ENCODE measurements at regions not wholly inside any gene's neighbourhood (a gene's known extent, or its start where the extent isn't known, plus 50 kb on each side); places are given as distances from the start of the nearest gene placed in this dataset.

DNA sequence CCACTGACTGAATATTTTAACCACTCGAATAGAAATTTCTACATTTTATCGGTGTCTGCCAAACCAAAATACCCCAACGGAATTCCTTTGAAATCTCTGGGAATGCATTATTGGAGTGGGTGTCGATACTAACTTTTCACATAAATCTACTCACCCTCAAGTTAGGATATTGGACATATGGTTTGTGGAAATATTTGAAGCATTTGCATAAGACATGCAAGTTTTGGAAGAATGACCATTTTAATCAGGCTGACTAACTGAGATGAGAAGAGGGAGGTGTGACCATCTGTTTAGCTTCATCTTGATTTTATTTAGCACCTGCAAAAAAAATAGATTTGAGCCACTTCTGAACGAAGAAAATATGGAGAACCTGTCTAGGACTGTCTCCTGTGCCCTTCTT lies 61.2 kb downstream of the KLF6 start:
- BruUV-seq (replicated peaks) = no TSS peak
- dilution Hi-C loops (cut with MboI; ENCODE audit: extremely low pct_ligation_motif_present, low sequenced_read_pairs) (no loop called here), intact Hi-C loops (cut with micrococcal nuclease) (no loop called here)
- no peaks in the 10 kb centered on the region for H3K9me1 ChIP-seq (replicated peaks; ENCODE audit: control insufficient read depth, extremely low read depth, insufficient read depth, low read length)
- no peak overlapping the region for H3K4me3 ChIP-seq (replicated peaks in 1 of 3; ENCODE audit: insufficient read depth in 1 of 3, low read depth in 1 of 3, low read length in 3 of 3)
- ChIA-PET POLR2A (no interaction called here), CTCF (no interaction called here)
- no peak overlapping the region for H2AFZ ChIP-seq (ENCODE audit: low read depth, low read length)
- H3K36me3 ChIP-seq (ENCODE audit: control insufficient read depth in 2 of 2, extremely low read depth in 1 of 2, insufficient read depth in 2 of 2, low read length in 2 of 2) = no peaks in the 10 kb centered on the region
- no peaks in the 10 kb centered on the region for H3K4me1 ChIP-seq (ENCODE audit: control insufficient read depth, extremely low read depth, insufficient read depth, low read length)
- no peak for FAIRE-seq
- DNase-seq (ENCODE audit: low read depth, low spot score) = no peak
- H4K20me1 ChIP-seq (replicated peaks; ENCODE audit: control insufficient read depth, extremely low read depth, insufficient read depth, low read length) = no peaks in the 10 kb centered on the region
- H3K27me3 ChIP-seq (ENCODE audit: control insufficient read depth in 2 of 2, insufficient read depth in 2 of 2, low read length in 2 of 2) = no peaks in the 10 kb centered on the region
- no peaks in the 10 kb centered on the region for H3K79me2 ChIP-seq (ENCODE audit: control insufficient read depth, insufficient read depth, low read length)
- no peak overlapping the region for H3K27ac ChIP-seq (ENCODE audit: insufficient read depth, low read depth, low read length)
- TF ChIP-seq, protein P1, sequence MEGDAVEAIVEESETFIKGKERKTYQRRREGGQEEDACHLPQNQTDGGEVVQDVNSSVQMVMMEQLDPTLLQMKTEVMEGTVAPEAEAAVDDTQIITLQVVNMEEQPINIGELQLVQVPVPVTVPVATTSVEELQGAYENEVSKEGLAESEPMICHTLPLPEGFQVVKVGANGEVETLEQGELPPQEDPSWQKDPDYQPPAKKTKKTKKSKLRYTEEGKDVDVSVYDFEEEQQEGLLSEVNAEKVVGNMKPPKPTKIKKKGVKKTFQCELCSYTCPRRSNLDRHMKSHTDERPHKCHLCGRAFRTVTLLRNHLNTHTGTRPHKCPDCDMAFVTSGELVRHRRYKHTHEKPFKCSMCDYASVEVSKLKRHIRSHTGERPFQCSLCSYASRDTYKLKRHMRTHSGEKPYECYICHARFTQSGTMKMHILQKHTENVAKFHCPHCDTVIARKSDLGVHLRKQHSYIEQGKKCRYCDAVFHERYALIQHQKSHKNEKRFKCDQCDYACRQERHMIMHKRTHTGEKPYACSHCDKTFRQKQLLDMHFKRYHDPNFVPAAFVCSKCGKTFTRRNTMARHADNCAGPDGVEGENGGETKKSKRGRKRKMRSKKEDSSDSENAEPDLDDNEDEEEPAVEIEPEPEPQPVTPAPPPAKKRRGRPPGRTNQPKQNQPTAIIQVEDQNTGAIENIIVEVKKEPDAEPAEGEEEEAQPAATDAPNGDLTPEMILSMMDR (IDR thresholded peaks at IDR 0.05; ENCODE audit: extremely low read depth in 1 of 2, insufficient read depth in 1 of 2, low read depth in 1 of 2, low read length in 2 of 2) = no peak
- TF ChIP-seq POLR2AphosphoS5 (IDR thresholded peaks at IDR 0.05; ENCODE audit: insufficient read depth, low read depth, low read length) (no peak), JUN (IDR thresholded peaks at IDR 0.05; ENCODE audit: borderline replicate concordance, insufficient read depth, insufficient read length, low read depth) (no peak), MYC (IDR thresholded peaks at IDR 0.05; ENCODE audit: low read depth, low read length) (no peak), EZH2 (IDR thresholded peaks at IDR 0.05; ENCODE audit: borderline replicate concordance, low read depth, low read length, severe bottlenecking) (no peak), POLR2A (IDR thresholded peaks at IDR 0.05; ENCODE audit: low read depth, low read length) (no peak), FOS (IDR thresholded peaks at IDR 0.05; ENCODE audit: borderline replicate concordance, insufficient read depth, low read length) (no peak), GATA2 (IDR thresholded peaks at IDR 0.05; ENCODE audit: insufficient read depth, insufficient read length, low read depth, low read length) (no peak)
- TF ChIP-seq, protein P2, sequence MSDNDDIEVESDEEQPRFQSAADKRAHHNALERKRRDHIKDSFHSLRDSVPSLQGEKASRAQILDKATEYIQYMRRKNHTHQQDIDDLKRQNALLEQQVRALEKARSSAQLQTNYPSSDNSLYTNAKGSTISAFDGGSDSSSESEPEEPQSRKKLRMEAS (IDR thresholded peaks at IDR 0.05; ENCODE audit: insufficient read depth, insufficient read length) = no peak
- H3K9me3 ChIP-seq (replicated peaks; ENCODE audit: control insufficient read depth, insufficient read depth, low read length) = no peaks in the 10 kb centered on the region
- H3K9ac ChIP-seq (replicated peaks; ENCODE audit: extremely low read depth, insufficient read depth, low read length) = no peak overlapping the region
- no peak overlapping the region for H3K4me2 ChIP-seq (ENCODE audit: insufficient read depth, low read length)
